ENCODE measurements at regions not wholly inside any gene's neighbourhood (a gene's known extent, or its start where the extent isn't known, plus 50 kb on each side); places are given as distances from the start of the nearest gene placed in this dataset.

DNA sequence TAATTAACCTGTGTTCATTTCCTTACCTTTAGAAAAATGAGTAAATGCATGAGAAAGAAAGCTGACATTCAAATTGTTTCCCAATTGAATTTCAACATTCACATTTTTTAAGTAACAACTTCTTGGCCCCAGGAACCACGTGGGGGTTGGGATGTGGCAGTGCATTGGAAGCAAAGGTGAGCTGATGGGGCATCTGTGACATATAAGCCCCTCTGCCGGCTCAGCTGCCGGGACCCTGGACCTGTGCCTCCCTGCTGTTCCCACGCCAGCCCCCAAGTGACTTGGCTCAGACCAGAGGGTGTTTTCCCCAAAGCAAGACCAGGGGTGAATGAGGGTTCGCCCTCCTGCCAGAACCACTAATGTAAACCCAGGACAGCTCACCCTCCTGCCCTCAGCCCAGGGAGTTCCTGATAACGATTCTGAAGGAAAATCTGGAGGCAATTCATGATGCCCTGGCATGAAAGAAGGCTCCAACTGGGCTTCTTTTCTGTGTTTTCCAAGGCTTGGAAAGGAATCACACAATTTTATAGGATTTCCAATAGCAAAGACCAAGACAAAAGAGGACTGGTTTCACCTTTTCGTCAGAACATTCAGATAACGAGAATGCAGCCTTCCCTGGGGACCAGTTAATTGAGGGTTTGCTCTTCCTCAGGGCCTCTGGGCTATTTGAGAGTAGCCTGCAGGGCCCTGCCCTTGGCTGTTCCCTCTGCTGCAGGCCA is 193.2 kb upstream of the TWIST2 start:
- 84 to 86% methylated on average over 8 of the region's 8 CpGs for WGBS, 2 donors
- TF ChIP-seq, protein P1, sequence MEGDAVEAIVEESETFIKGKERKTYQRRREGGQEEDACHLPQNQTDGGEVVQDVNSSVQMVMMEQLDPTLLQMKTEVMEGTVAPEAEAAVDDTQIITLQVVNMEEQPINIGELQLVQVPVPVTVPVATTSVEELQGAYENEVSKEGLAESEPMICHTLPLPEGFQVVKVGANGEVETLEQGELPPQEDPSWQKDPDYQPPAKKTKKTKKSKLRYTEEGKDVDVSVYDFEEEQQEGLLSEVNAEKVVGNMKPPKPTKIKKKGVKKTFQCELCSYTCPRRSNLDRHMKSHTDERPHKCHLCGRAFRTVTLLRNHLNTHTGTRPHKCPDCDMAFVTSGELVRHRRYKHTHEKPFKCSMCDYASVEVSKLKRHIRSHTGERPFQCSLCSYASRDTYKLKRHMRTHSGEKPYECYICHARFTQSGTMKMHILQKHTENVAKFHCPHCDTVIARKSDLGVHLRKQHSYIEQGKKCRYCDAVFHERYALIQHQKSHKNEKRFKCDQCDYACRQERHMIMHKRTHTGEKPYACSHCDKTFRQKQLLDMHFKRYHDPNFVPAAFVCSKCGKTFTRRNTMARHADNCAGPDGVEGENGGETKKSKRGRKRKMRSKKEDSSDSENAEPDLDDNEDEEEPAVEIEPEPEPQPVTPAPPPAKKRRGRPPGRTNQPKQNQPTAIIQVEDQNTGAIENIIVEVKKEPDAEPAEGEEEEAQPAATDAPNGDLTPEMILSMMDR (IDR thresholded peaks at IDR 0.05; ENCODE audit: control extremely low read depth, extremely low read depth): no peak
- Histone ChIP-seq H3K27me3 (ENCODE audit: control insufficient read depth in 3 of 3, insufficient read depth in 3 of 3, low read length in 2 of 3) (no peaks in the 10 kb centered on the region), H3K9me3 (ENCODE audit: control insufficient read depth in 4 of 4, insufficient read depth in 3 of 4, low read length in 3 of 4) (peaks cover 0 to 2% (median 0%) of the 10 kb centered on the region in 4 donors), H3K27ac (ENCODE audit: low read depth in 1 of 2, low read length in 1 of 2) (no peak overlapping the region), H3K4me1 (ENCODE audit: control insufficient read depth in 5 of 5, insufficient read depth in 5 of 5, low read length in 5 of 5) (peaks cover 0 to 6% (median 0%) of the 10 kb centered on the region in 5 donors), H3K9ac (ENCODE audit: insufficient read depth in 1 of 2, low read length in 2 of 2) (no peak overlapping the region), H3K4me3 (no peak overlapping the region), H3K36me3 (ENCODE audit: control insufficient read depth in 4 of 4, insufficient read depth in 4 of 4, low read length in 4 of 4) (no peaks in the 10 kb centered on the region)
- DNase-seq: no peak
- ATAC-seq (ENCODE audit: insufficient read depth, low FRiP score): no peak

DNA sequence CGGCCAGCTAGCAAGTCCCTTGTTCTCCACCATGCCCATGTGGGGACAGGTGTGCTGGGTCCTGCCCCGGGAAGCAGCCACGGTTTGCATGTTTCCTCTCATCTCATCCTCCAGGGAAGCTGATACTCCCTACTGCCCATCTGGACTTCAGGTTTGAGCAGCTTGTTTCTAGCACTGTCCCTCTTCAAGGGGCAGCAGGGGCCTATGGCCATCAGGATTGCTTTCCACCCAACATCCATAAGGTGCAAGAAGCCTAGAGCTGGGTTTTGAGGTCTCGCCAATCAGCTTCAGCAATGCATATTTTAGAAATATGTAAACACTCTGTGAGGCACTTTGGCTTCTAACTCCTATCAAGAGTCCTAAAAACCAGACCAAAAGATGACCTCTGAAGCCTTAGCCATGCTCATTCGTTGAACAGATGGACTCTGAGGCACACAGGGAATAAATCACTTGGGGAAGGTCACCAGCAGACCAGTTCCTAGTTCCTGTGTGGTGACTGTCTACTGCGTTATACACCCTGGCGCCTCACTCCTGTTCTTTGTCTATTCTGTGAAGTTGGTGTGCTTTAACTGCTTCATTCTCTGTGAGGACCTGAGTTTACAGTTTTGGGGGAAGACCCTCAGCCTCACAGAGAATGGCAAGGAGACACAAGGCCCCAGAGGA is 192.6 kb upstream of the TWIST2 start:
- Histone ChIP-seq H3K36me3 (ENCODE audit: control insufficient read depth in 4 of 4, insufficient read depth in 4 of 4, low read length in 4 of 4) (no peaks in the 10 kb centered on the region), H3K9me3 (ENCODE audit: control insufficient read depth in 4 of 4, insufficient read depth in 3 of 4, low read length in 3 of 4) (peaks cover 0 to 2% (median 0%) of the 10 kb centered on the region in 4 donors), H3K4me3 (no peak overlapping the region), H3K4me1 (ENCODE audit: control insufficient read depth in 5 of 5, insufficient read depth in 5 of 5, low read length in 5 of 5) (peaks cover 0 to 6% (median 0%) of the 10 kb centered on the region in 5 donors), H3K27me3 (ENCODE audit: control insufficient read depth in 3 of 3, insufficient read depth in 3 of 3, low read length in 2 of 3) (no peaks in the 10 kb centered on the region), H3K9ac (ENCODE audit: insufficient read depth in 1 of 2, low read length in 2 of 2) (no peak overlapping the region), H3K27ac (ENCODE audit: low read depth in 1 of 2, low read length in 1 of 2) (no peak overlapping the region)
- no peak for DNase-seq
- TF ChIP-seq, protein P1 (IDR thresholded peaks at IDR 0.05; ENCODE audit: control extremely low read depth, extremely low read depth): no peak
- 62 to 75% methylated on average over 7 of the region's 7 CpGs for WGBS, 2 donors
- ATAC-seq (ENCODE audit: insufficient read depth, low FRiP score): no peak

DNA sequence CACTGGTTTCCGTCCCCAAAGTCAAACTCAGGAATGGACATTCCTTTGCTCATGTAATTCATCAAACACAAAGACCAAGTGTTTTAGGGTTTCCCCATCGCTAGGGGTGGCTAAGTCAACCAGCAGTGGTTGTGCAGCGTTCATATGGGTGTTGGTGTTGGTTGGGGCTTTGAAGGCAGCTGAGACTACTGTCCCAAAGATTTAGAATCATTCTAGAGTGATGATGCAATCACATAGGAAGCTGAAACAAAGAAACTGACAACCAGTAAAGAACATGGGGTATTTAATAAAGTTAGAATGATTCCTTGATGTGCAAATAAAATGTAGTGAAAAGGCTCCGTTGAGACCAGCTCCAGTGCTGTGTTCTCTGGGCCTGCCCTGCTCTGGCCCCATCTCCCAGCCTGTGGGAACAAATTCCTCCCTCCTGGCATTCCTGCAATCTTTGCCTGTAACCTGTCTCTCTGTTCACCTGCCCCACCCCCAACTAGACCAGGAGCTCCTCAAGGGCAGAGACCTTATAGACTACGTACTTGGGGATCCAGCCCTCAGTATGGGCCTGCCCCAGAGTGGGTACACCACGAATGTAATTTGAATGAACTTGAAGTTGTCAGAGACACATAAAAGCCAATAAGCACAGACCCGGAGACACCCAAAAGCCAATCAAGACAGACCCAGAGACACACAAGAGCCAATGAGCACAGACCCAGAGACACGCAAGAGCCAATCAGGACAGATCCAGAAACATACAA is 191.7 kb upstream of the TWIST2 start:
- Histone ChIP-seq H3K27ac (ENCODE audit: low read depth in 1 of 2, low read length in 1 of 2) (no peak overlapping the region), H3K4me3 (no peak overlapping the region), H3K9me3 (ENCODE audit: control insufficient read depth in 4 of 4, insufficient read depth in 3 of 4, low read length in 3 of 4) (peaks cover 0 to 2% (median 0%) of the 10 kb centered on the region in 4 donors), H3K4me1 (ENCODE audit: control insufficient read depth in 5 of 5, insufficient read depth in 5 of 5, low read length in 5 of 5) (peaks cover 0 to 6% (median 0%) of the 10 kb centered on the region in 5 donors), H3K36me3 (ENCODE audit: control insufficient read depth in 4 of 4, insufficient read depth in 4 of 4, low read length in 4 of 4) (no peaks in the 10 kb centered on the region), H3K27me3 (ENCODE audit: control insufficient read depth in 3 of 3, insufficient read depth in 3 of 3, low read length in 2 of 3) (no peaks in the 10 kb centered on the region), H3K9ac (ENCODE audit: insufficient read depth in 1 of 2, low read length in 2 of 2) (no peak overlapping the region)
- no peak for ATAC-seq (ENCODE audit: insufficient read depth, low FRiP score)
- WGBS, 2 donors: 57 to 91% methylated on average over 8 of the region's 8 CpGs
- no peak for DNase-seq
- TF ChIP-seq, protein P1 (IDR thresholded peaks at IDR 0.05; ENCODE audit: control extremely low read depth, extremely low read depth): no peak
